AG09309 (cell line): ENCODE measurements at regions not wholly inside any gene's neighbourhood (a gene's known extent, or its start where the extent isn't known, plus 50 kb on each side); places are given as distances from the start of the nearest gene placed in this dataset.

ENCODE experiments used
- DNase-seq: peaks from one replicate; pipeline ENCODE4 v3.0.0-alpha.2; 2010; ENCODE audit warnings: low read depth
- H3K4me3 ChIP-seq: 2 replicates; pipeline ENCODE4 v1.5.1; 2011; ENCODE audit warnings: mild to moderate bottlenecking, low read depth, low read length, moderate library complexity; ENCODE audit not compliant: control insufficient read depth
- CTCF ChIP-seq: IDR thresholded peaks from 2 replicates; pipeline ENCODE4 v1.5.1; 2011; ENCODE audit warnings: mild to moderate bottlenecking, low read depth, low read length, inconsistent platforms; ENCODE audit not compliant: insufficient read depth, control insufficient read depth; ENCODE audit errors: missing control alignments

- H3K4me3 ChIP-seq, result no peak overlapping the region
- DNase-seq, result no peak
- no peak for TF ChIP-seq CTCF
Measured at GRCh38 chr5:56638768-56639238, 176.5 kb upstream of the MAP3K1 start.

GRCh38 chr5:56638061-56638621 is 177.2 kb upstream of the MAP3K1 start:
- no peak for DNase-seq
- no peak overlapping the region for H3K4me3 ChIP-seq
- TF ChIP-seq CTCF, result no peak

- no peak for DNase-seq
- no peak for TF ChIP-seq CTCF
- H3K4me3 ChIP-seq, result no peak overlapping the region
Measured at GRCh38 chr5:56637321-56637920, 177.9 kb upstream of the MAP3K1 start.

- no peak overlapping the region for H3K4me3 ChIP-seq
- DNase-seq, result no peak
- no peak for TF ChIP-seq CTCF
Measured at GRCh38 chr5:56633950-56634349, 181.4 kb upstream of the MAP3K1 start.

- no peak overlapping the region for H3K4me3 ChIP-seq
- DNase-seq, result no peak
- no peak for TF ChIP-seq CTCF
Measured at GRCh38 chr5:56632939-56633338, 182.4 kb upstream of the MAP3K1 start.

- DNase-seq, result no peak
- H3K4me3 ChIP-seq, result no peak overlapping the region
- no peak for TF ChIP-seq CTCF
Measured at GRCh38 chr5:56632199-56632598, 183.2 kb upstream of the MAP3K1 start.
